H1 (cell line): ENCODE measurements at regions not wholly inside any gene's neighbourhood (a gene's known extent, or its start where the extent isn't known, plus 50 kb on each side); places are given as distances from the start of the nearest gene placed in this dataset.

Source experiments
- CTCF ChIA-PET: fragments of 300-600 bp; sonication (Branson Sonifier 250); formaldehyde crosslinking; loops from one replicate; lab custom pipeline; 2021; ENCODE audit not compliant: partially characterized antibody; lab: Charles Lee
- POLR2A ChIA-PET: fragments of 300-600 bp; sonication (Branson Sonifier 250); formaldehyde crosslinking; loops from one replicate; lab custom pipeline; 2021; ENCODE audit warnings: inconsistent platforms; ENCODE audit not compliant: partially characterized antibody; lab: Charles Lee
- DNase-seq, 2 experiments: peaks; one replicate each; pipeline versions ENCODE4 v3.0.0 to v3.0.0-alpha.2; 2010 to 2022; ENCODE audit warnings: low spot score in 2 of 2, low read depth in 1 of 2, mixed read lengths in 1 of 2
- FAIRE-seq: peaks from 2 replicates; lab custom pipeline; 2011; peaks lifted over from hg19 to GRCh38; lab: Jason Lieb, UNC
- H2AFZ ChIP-seq: 2 replicates; pipeline ENCODE4 v1.8.1; 2012; ENCODE audit warnings: low read length, inconsistent platforms
- H2AK5ac ChIP-seq: 2 replicates; pipeline ENCODE4 v1.6.1; 2013; ENCODE audit warnings: low read depth, low read length
- H2BK120ac ChIP-seq: replicated peaks from 2 replicates; pipeline ENCODE3; 2013; ENCODE audit warnings: low read depth, low read length, inconsistent platforms
- H2BK12ac ChIP-seq: 2 replicates; pipeline ENCODE4 v1.6.1; 2013; ENCODE audit warnings: low read depth, low read length
- H2BK15ac ChIP-seq: 2 replicates; pipeline ENCODE4 v1.6.1; 2013; ENCODE audit warnings: low read length
- H2BK20ac ChIP-seq: 2 replicates; pipeline ENCODE4 v1.6.1; 2013; ENCODE audit warnings: low read length
- H2BK5ac ChIP-seq: 2 replicates; pipeline ENCODE4 v1.6.1; 2013; ENCODE audit warnings: low read depth, low read length
- H3K14ac ChIP-seq: 2 replicates; pipeline ENCODE4 v1.6.1; 2013; ENCODE audit warnings: inconsistent platforms; ENCODE audit not compliant: insufficient read length
- H3K18ac ChIP-seq: 2 replicates; pipeline ENCODE4 v1.6.1; 2013; ENCODE audit warnings: low read length; ENCODE audit errors: extremely low read depth
- H3K23ac ChIP-seq: 2 replicates; pipeline ENCODE4 v1.6.1; 2013; ENCODE audit warnings: inconsistent platforms; ENCODE audit not compliant: insufficient read length
- H3K23me2 ChIP-seq: 2 replicates; pipeline ENCODE4 v1.6.1; 2013; ENCODE audit warnings: low read depth, low read length
- H3K27ac ChIP-seq: 2 replicates; pipeline ENCODE4 v1.6.1; 2011; ENCODE audit warnings: low read depth, low read length, inconsistent platforms
- H3K27me3 ChIP-seq, 4 experiments: replicated peaks in 1 of 4; 1 replicate in 1 of 4; 2 replicates in 3 of 4; pipeline versions ENCODE4 v1.6.1 to v1.8.1; 2011 to 2013; ENCODE audit warnings: low read length in 3 of 4, mild to moderate bottlenecking in 3 of 4, inconsistent platforms in 2 of 4, mixed read lengths in 2 of 4, moderate library complexity in 1 of 4; ENCODE audit not compliant: control insufficient read depth in 3 of 4, insufficient read depth in 3 of 4; ENCODE audit errors: extremely low read depth in 1 of 4
- H3K36me3 ChIP-seq, 4 experiments: 2 replicates each; pipeline versions ENCODE4 v1.6.1 to v1.8.1; 2011 to 2013; ENCODE audit warnings: mild to moderate bottlenecking in 4 of 4, low read length in 3 of 4, moderate library complexity in 2 of 4, control low read depth in 1 of 4, inconsistent platforms in 1 of 4; ENCODE audit not compliant: insufficient read depth in 4 of 4, control insufficient read depth in 2 of 4
- H3K4ac ChIP-seq: replicated peaks from 2 replicates; pipeline ENCODE3; 2013; ENCODE audit warnings: low read length, low read depth, mixed read lengths, inconsistent platforms; ENCODE audit not compliant: insufficient read length
- H3K4me1 ChIP-seq, 4 experiments: replicated peaks in 1 of 4; 1 replicate in 1 of 4; 2 replicates in 3 of 4; pipeline versions ENCODE4 v1.6.1 to v1.8.1; 2011 to 2013; ENCODE audit warnings: low read length in 3 of 4, inconsistent platforms in 2 of 4, mixed read lengths in 1 of 4; ENCODE audit not compliant: insufficient read depth in 4 of 4, control insufficient read depth in 3 of 4
- H3K4me2 ChIP-seq, 2 experiments: 2 replicates each; pipeline versions ENCODE4 v1.6.1 to v1.8.1; 2011 to 2013; ENCODE audit warnings: low read depth in 2 of 2, low read length in 2 of 2, control low read depth in 1 of 2, inconsistent platforms in 1 of 2, mild to moderate bottlenecking in 1 of 2; ENCODE audit not compliant: insufficient read depth in 1 of 2
- H3K4me3 ChIP-seq, 4 experiments: fragments of 200-600, 300-600 bp in 1 of 4; sonication (generic), shearing (Covaris generic), sonication (Bioruptor Twin) in 1 of 4; 2 replicates each; pipeline versions ENCODE4 v1.5.1 to v1.8.1; 2011 to 2016; ENCODE audit warnings: low read length in 4 of 4, low read depth in 3 of 4, control low read depth in 2 of 4, inconsistent platforms in 2 of 4, mild to moderate bottlenecking in 2 of 4, mixed read lengths in 1 of 4, moderate library complexity in 1 of 4; ENCODE audit not compliant: insufficient read depth in 2 of 4; ENCODE audit errors: extremely low read depth in 1 of 4
- H3K56ac ChIP-seq: replicated peaks from 2 replicates; pipeline ENCODE3; 2013; ENCODE audit warnings: low read depth, mild to moderate bottlenecking, mixed read lengths, low read length, inconsistent platforms; ENCODE audit not compliant: insufficient read length
- H3K79me1 ChIP-seq: 2 replicates; pipeline ENCODE4 v1.6.1; 2013; ENCODE audit warnings: low read depth, low read length, control low read depth
- H3K79me2 ChIP-seq, 2 experiments: 2 replicates each; pipeline versions ENCODE4 v1.6.1 to v1.8.1; 2012 to 2013; ENCODE audit warnings: low read length in 2 of 2, mild to moderate bottlenecking in 2 of 2, inconsistent platforms in 1 of 2; ENCODE audit not compliant: insufficient read depth in 2 of 2, control insufficient read depth in 1 of 2
- H3K9ac ChIP-seq, 4 experiments: replicated peaks in 1 of 4; 1 replicate in 1 of 4; 2 replicates in 3 of 4; pipeline versions ENCODE4 v1.6.1 to v1.8.1; 2011 to 2013; ENCODE audit warnings: low read depth in 3 of 4, low read length in 3 of 4, control low read depth in 2 of 4, mild to moderate bottlenecking in 2 of 4, moderate library complexity in 2 of 4, inconsistent platforms in 1 of 4; ENCODE audit errors: extremely low read depth in 1 of 4
- H3K9me3 ChIP-seq, 2 experiments: 2 replicates each; pipeline versions ENCODE4 v1.6.1 to v1.8.1; 2012 to 2013; ENCODE audit warnings: mild to moderate bottlenecking in 2 of 2, moderate library complexity in 2 of 2, control low read depth in 1 of 2, inconsistent platforms in 1 of 2, low read depth in 1 of 2, low read length in 1 of 2, mixed read lengths in 1 of 2; ENCODE audit not compliant: insufficient read depth in 2 of 2
- H4K20me1 ChIP-seq, 2 experiments: replicated peaks in 1 of 2; 2 replicates each; pipeline versions ENCODE3 to v1.8.1; 2011 to 2013; ENCODE audit warnings: inconsistent platforms in 2 of 2, low read length in 2 of 2, mild to moderate bottlenecking in 1 of 2; ENCODE audit not compliant: insufficient read depth in 2 of 2, control insufficient read depth in 1 of 2
- H4K5ac ChIP-seq: 2 replicates; pipeline ENCODE4 v1.6.1; 2013; ENCODE audit warnings: low read length, low read depth, mixed read lengths, inconsistent platforms; ENCODE audit not compliant: insufficient read length
- H4K8ac ChIP-seq: 2 replicates; pipeline ENCODE4 v1.8.0; 2013; ENCODE audit warnings: mild to moderate bottlenecking, moderate library complexity, low read length, inconsistent platforms; ENCODE audit not compliant: insufficient read depth; ENCODE audit errors: extremely low read depth
- H4K91ac ChIP-seq: replicated peaks from 2 replicates; pipeline ENCODE3; 2013; ENCODE audit warnings: low read length, mixed read lengths, inconsistent platforms; ENCODE audit not compliant: insufficient read length
- CBX8 ChIP-seq: fragments of 300-800, 300-1000 bp; sonication (generic); IDR thresholded peaks from 2 replicates; pipeline ENCODE4 v1.7.1; 2016; ENCODE audit warnings: low read depth, low read length, borderline replicate concordance
- CREB1 ChIP-seq: IDR thresholded peaks from 2 replicates; pipeline ENCODE4 v1.6.1; 2012; ENCODE audit warnings: inconsistent platforms
- POLR2A ChIP-seq, 2 experiments: IDR thresholded peaks; 1 replicate in 1 of 2; 2 replicates in 1 of 2; pipeline ENCODE4 v1.6.1; 2011; ENCODE audit warnings: low read depth in 2 of 2, low read length in 2 of 2, mild to moderate bottlenecking in 2 of 2; ENCODE audit errors: control extremely low read depth in 1 of 2
- SUZ12 ChIP-seq: fragments of 200-600 bp; sonication (generic); IDR thresholded peaks from 2 replicates; pipeline ENCODE4 v1.6.1; 2012; ENCODE audit warnings: mild to moderate bottlenecking, inconsistent platforms, low read length, moderate library complexity, mixed read lengths
- WGBS, 2 experiments: shearing (Covaris generic) in 1 of 2; methylation state at CpG; one replicate each; pipeline versions ENCODE4 v1.1.6 to v1.1.7; 2013 to 2015; ENCODE audit warnings: low lambda C conversion rate in 2 of 2, mixed read lengths in 2 of 2, inconsistent platforms in 1 of 2, low coverage in 1 of 2, missing lambda C conversion rate in 1 of 2; ENCODE audit not compliant: insufficient replicate concordance in 2 of 2, insufficient coverage in 1 of 2, insufficient read length in 1 of 2; ENCODE audit errors: extremely low coverage in 1 of 2, missing lambda C conversion rate in 1 of 2; 5-methylcytosine and 5-hydroxymethylcytosine counted together

DNA sequence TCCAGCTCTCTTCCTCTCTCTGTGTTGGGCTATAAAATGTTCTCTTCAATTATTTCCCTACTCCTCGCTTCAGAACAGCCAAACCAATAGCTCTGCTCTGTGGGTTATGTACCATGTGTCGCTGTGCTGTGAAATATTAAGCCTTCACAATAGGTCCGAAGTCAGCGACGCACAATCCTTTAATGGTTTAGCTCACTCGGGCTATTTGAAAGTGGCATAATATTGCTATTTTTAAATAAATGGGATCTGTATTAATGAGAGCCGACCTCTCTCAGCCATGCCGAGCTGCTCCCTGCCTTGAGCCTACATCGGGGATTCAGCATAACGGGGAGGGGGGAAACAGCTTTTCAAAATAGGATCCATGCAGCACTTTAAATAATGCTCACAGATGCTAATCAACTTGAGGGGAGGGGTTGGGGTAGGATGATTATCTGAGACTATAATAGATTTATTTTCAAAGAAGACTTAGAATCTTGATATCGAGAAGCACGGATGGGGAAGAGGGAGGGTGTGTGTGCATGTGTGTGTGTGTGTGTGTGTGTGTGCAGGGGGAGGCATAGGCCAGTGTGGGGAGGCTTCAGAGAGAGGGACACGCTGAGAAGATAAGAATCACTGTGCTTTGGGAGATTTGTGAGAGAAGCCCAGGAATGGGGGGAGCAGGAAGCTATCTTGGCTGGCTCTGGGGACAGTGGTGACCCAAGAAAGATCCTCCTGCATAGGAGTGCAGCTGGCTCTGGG is 271.5 kb downstream of the NXPE2 start:
- Histone ChIP-seq H2BK12ac (no peak overlapping the region), H2BK5ac (no peak overlapping the region), H4K5ac (no peak overlapping the region), H2BK120ac (no peak overlapping the region), H3K23ac (no peak overlapping the region), H3K4me1 (no peaks in the 10 kb centered on the region), H3K4me2 (no peak overlapping the region), H3K9me3 (peaks cover 0 to 2% of the 10 kb centered on the region in 2 experiments; a peak in 1 of 4 replicates), H3K36me3 (no peaks in the 10 kb centered on the region), H3K79me1 (no peaks in the 10 kb centered on the region), H3K27me3 (no peaks in the 10 kb centered on the region), H3K56ac (no peak overlapping the region), H4K8ac (no peak overlapping the region), H2AFZ (no peak overlapping the region), H3K9ac (no peak overlapping the region), H3K4ac (no peak overlapping the region), H4K91ac (no peak overlapping the region), H3K14ac (no peak overlapping the region), H2BK20ac (no peak overlapping the region), H3K18ac (no peak overlapping the region), H3K79me2 (no peaks in the 10 kb centered on the region), H3K4me3 (no peak overlapping the region), H2BK15ac (no peak overlapping the region), H3K23me2 (no peaks in the 10 kb centered on the region), H2AK5ac (no peak overlapping the region), H3K27ac (no peak overlapping the region), H4K20me1 (no peaks in the 10 kb centered on the region)
- no peak for FAIRE-seq
- ChIA-PET POLR2A (interaction anchor here (0.8 kb wide), 1 partner anchor 9 kb away, joined by 3 read pairs; no protein-coding TSS in a partner anchor), CTCF (interaction anchor here (1.0 to 3.9 kb wide), 5 partner anchors 14 to 175 kb away, joined by 3 to 19 read pairs (median 3); no protein-coding TSS in a partner anchor)
- WGBS, 2 experiments, result 94% methylated on average over 13 of the region's 13 CpGs; no CpG with 5 or more reads in 1 of the 2 experiments
- no peak for DNase-seq
- TF ChIP-seq POLR2A (IDR thresholded peaks at IDR 0.05; ENCODE audit: control extremely low read depth in 1 of 2, low read depth in 2 of 2, low read length in 2 of 2) (no peak), CBX8 (no peak), SUZ12 (no peak), CREB1 (no peak)
